Lower leg skin (tissue), 3 donors: ENCODE measurements at regions not wholly inside any gene's neighbourhood (a gene's known extent, or its start where the extent isn't known, plus 50 kb on each side); places are given as distances from the start of the nearest gene placed in this dataset.

Source experiments
- POLR2A ChIP-seq, 2 donors: fragments of 450-650 bp; IDR thresholded peaks; one replicate each; pipeline ENCODE4 v1.6.1; 2016 to 2017; ENCODE audit warnings: antibody characterized with exemption in 2 of 2, mild to moderate bottlenecking in 1 of 2, moderate library complexity in 1 of 2
- TF ChIP-seq, protein P1 (sequence below), 3 donors: fragments of 450-650 bp; IDR thresholded peaks; one replicate each; pipeline ENCODE4 v1.5.1; 2016; ENCODE audit warnings: antibody characterized with exemption in 3 of 3, mild to moderate bottlenecking in 3 of 3, moderate library complexity in 2 of 3

DNA sequence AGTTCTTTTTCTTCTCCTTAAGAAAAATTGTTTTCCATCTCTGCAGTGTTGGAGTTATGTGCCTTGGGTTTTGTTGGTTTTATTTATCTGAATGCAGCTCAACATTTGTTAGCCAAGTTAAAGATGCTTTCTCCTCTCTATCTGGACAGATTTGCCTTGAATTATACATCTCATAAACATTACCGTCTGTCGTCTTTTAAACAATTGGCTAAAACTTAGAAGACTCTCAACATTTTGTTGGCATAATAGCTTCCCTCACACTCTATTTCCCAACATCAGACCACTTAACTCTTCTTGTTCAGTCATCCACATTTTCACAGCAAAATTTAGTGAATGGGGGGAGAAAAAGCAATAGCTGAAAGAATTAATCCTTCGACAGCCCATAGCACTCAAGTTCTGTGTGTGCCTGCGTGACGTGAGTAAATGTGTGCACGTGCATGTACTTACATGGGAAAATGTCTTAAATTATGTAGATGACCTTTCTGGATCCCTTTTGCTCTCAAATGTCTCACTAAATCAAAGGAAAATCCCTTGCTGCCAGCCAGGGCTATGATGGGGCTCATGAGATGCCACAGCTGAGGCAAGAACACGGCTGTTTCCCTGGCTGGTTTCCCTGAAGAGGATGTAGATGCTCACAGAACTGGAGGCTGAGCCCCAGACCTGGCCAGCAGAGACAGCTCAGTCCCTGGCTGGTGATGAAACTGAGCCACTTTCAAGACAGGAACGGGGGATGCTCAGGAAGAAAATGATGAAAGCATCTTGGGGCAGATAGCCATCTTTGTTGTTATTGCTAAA is 382.2 kb downstream of the FBXW7 start:
- TF ChIP-seq, protein P1, sequence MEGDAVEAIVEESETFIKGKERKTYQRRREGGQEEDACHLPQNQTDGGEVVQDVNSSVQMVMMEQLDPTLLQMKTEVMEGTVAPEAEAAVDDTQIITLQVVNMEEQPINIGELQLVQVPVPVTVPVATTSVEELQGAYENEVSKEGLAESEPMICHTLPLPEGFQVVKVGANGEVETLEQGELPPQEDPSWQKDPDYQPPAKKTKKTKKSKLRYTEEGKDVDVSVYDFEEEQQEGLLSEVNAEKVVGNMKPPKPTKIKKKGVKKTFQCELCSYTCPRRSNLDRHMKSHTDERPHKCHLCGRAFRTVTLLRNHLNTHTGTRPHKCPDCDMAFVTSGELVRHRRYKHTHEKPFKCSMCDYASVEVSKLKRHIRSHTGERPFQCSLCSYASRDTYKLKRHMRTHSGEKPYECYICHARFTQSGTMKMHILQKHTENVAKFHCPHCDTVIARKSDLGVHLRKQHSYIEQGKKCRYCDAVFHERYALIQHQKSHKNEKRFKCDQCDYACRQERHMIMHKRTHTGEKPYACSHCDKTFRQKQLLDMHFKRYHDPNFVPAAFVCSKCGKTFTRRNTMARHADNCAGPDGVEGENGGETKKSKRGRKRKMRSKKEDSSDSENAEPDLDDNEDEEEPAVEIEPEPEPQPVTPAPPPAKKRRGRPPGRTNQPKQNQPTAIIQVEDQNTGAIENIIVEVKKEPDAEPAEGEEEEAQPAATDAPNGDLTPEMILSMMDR (IDR thresholded peaks at IDR 0.05): no peak
- no peak for TF ChIP-seq POLR2A (IDR thresholded peaks at IDR 0.05)
